Testis (tissue), 2 donors: ENCODE measurements at regions not wholly inside any gene's neighbourhood (a gene's known extent, or its start where the extent isn't known, plus 50 kb on each side); places are given as distances from the start of the nearest gene placed in this dataset.

Experiments used
- POLR2A ChIP-seq: fragments of 450-650 bp; IDR thresholded peaks from one replicate; pipeline ENCODE4 v1.6.1; 2017; ENCODE audit warnings: antibody characterized with exemption, mild to moderate bottlenecking, moderate library complexity
- TF ChIP-seq, protein P1 (sequence below), 3 experiments: fragments of 450-650 bp in 2 of 3; fragments of 200-600 bp in 1 of 3; sonication (generic) in 1 of 3; IDR thresholded peaks; one replicate each; pipeline ENCODE4 v1.5.1; 2016 to 2019; ENCODE audit warnings: antibody characterized with exemption in 3 of 3, mild to moderate bottlenecking in 2 of 3, moderate library complexity in 1 of 3

DNA sequence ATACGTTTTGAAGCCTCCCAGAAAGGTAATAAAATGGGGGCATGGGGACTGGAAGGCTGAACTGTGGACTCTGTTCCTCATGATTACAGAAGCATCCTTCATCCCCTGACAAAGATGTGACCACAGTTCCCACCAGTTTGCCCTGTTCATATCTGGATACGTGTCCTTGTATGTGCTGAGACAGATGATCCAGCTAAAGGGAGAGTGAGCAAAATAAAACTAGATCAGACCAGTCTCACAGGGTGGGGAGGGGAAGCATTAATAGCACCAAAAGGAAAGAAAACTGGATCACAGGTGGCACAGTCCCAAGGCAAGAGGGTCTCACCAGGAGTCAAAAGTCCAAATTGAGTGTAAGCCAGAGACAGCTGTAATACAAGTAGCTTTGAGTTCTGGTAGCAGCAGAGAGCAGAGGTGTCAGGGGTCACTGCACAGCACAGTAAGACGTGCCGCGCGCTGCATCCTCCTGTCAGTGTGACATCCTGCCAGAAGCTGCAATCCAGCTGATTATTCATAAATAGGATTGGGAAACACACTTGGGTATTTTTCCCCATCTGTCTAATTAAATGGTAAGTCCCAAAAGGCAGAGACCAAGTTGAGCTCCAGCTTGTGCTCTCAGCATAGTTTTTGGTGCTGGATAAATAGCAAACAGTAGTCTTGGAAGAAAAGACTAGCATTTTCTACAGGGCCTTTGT, 560.0 kb upstream of the CFAP20DC start:
- no peak for TF ChIP-seq POLR2A
- TF ChIP-seq, protein P1, sequence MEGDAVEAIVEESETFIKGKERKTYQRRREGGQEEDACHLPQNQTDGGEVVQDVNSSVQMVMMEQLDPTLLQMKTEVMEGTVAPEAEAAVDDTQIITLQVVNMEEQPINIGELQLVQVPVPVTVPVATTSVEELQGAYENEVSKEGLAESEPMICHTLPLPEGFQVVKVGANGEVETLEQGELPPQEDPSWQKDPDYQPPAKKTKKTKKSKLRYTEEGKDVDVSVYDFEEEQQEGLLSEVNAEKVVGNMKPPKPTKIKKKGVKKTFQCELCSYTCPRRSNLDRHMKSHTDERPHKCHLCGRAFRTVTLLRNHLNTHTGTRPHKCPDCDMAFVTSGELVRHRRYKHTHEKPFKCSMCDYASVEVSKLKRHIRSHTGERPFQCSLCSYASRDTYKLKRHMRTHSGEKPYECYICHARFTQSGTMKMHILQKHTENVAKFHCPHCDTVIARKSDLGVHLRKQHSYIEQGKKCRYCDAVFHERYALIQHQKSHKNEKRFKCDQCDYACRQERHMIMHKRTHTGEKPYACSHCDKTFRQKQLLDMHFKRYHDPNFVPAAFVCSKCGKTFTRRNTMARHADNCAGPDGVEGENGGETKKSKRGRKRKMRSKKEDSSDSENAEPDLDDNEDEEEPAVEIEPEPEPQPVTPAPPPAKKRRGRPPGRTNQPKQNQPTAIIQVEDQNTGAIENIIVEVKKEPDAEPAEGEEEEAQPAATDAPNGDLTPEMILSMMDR (IDR thresholded peaks at IDR 0.05), result no peak
